SK-N-SH (cell line): ENCODE measurements at regions not wholly inside any gene's neighbourhood (a gene's known extent, or its start where the extent isn't known, plus 50 kb on each side); places are given as distances from the start of the nearest gene placed in this dataset.

Experiments used
- CTCF ChIA-PET: fragments of 300-600, 350-600 bp; formaldehyde crosslinking; extraction: SDS; loops from one replicate; lab custom pipeline; 2021; lab: Yijun Ruan, JAX
- POLR2A ChIA-PET: fragments of 350-600 bp; sonication (Branson Sonifier 250); formaldehyde crosslinking; extraction: SDS; loops from one replicate; lab custom pipeline; 2020; ENCODE audit warnings: antibody characterized with exemption, inconsistent platforms; lab: Yijun Ruan, JAX
- DNase-seq: peaks from one replicate; pipeline ENCODE4 v3.0.0; 2012
- H2AFZ ChIP-seq: fragments of 200-600 bp; sonication (generic); 2 replicates; pipeline ENCODE4 v1.8.1; 2016; ENCODE audit warnings: antibody characterized with exemption, mild to moderate bottlenecking, low read depth
- H3F3A ChIP-seq: fragments of 200-600 bp; sonication (generic); replicated peaks from 2 replicates; pipeline ENCODE3; 2016; ENCODE audit warnings: antibody characterized with exemption, mild to moderate bottlenecking; ENCODE audit not compliant: insufficient read depth
- H3K27ac ChIP-seq, 2 experiments: fragments of 200-500 bp in 1 of 2; fragments of 200-600 bp in 1 of 2; sonication (Bioruptor generic) in 1 of 2; sonication (generic), shearing (Covaris generic) in 1 of 2; 2 replicates each; pipeline versions ENCODE4 v1.5.1 to v1.6.1; 2014 to 2016; ENCODE audit warnings: low read depth in 2 of 2, inconsistent platforms in 1 of 2, low read length in 1 of 2, mild to moderate bottlenecking in 1 of 2, mixed read lengths in 1 of 2
- H3K27me3 ChIP-seq: fragments of 200-600 bp; sonication (generic), shearing (Covaris generic); 2 replicates; pipeline ENCODE4 v1.6.1; 2016; ENCODE audit warnings: mixed run types; ENCODE audit not compliant: insufficient read depth
- H3K36me3 ChIP-seq, 2 experiments: fragments of 200-500 bp in 1 of 2; fragments of 200-600 bp in 1 of 2; sonication (Bioruptor generic) in 1 of 2; sonication (generic) in 1 of 2; replicated peaks in 1 of 2; 2 replicates each; pipeline versions ENCODE3 to v1.5.1; 2014 to 2016; ENCODE audit warnings: low read length in 1 of 2, mild to moderate bottlenecking in 1 of 2; ENCODE audit not compliant: insufficient read depth in 2 of 2, control insufficient read depth in 1 of 2
- H3K4me1 ChIP-seq, 2 experiments: fragments of 200-500 bp in 1 of 2; fragments of 200-600 bp in 1 of 2; sonication (Bioruptor generic) in 1 of 2; sonication (generic), shearing (Covaris generic) in 1 of 2; 2 replicates each; pipeline versions ENCODE4 v1.5.1 to v1.6.1; 2014 to 2016; ENCODE audit warnings: low read depth in 1 of 2, low read length in 1 of 2, mixed run types in 1 of 2; ENCODE audit not compliant: insufficient read depth in 2 of 2, control insufficient read depth in 1 of 2
- H3K4me2 ChIP-seq: fragments of 200-600 bp; sonication (generic), shearing (Covaris generic); 2 replicates; pipeline ENCODE4 v1.6.1; 2017; ENCODE audit warnings: mixed run types
- H3K4me3 ChIP-seq, 2 experiments: fragments of 200-500 bp in 1 of 2; fragments of 200-600 bp in 1 of 2; sonication (Bioruptor generic) in 1 of 2; sonication (generic), shearing (Covaris generic) in 1 of 2; 2 replicates each; pipeline versions ENCODE4 v1.5.1 to v1.8.1; 2014 to 2016; ENCODE audit warnings: low read depth in 2 of 2, inconsistent platforms in 1 of 2, low read length in 1 of 2, mild to moderate bottlenecking in 1 of 2, mixed read lengths in 1 of 2, moderate library complexity in 1 of 2
- H3K79me2 ChIP-seq: fragments of 200-600 bp; sonication (generic); 2 replicates; pipeline ENCODE4 v1.8.1; 2017; ENCODE audit warnings: mild to moderate bottlenecking; ENCODE audit not compliant: insufficient read depth
- H3K9ac ChIP-seq: fragments of 200-600 bp; sonication (generic); 2 replicates; pipeline ENCODE4 v1.6.1; 2017; ENCODE audit warnings: mixed run types
- H3K9me2 ChIP-seq: fragments of 200-600 bp; sonication (generic); 2 replicates; pipeline ENCODE4 v1.6.1; 2017; ENCODE audit warnings: mixed run types
- H3K9me3 ChIP-seq: fragments of 200-600 bp; sonication (generic); 2 replicates; pipeline ENCODE4 v1.6.1; 2017; ENCODE audit warnings: mixed run types, mild to moderate bottlenecking, moderate library complexity
- H4K20me1 ChIP-seq: fragments of 200-600 bp; sonication (generic); 2 replicates; pipeline ENCODE4 v1.6.1; 2017; ENCODE audit warnings: mild to moderate bottlenecking, mixed run types; ENCODE audit not compliant: insufficient read depth
- EZH2phosphoT487 ChIP-seq: fragments of 200-600 bp; sonication (generic); IDR thresholded peaks from 2 replicates; pipeline ENCODE4 v1.6.1; 2017; ENCODE audit warnings: low read depth, mixed run types, mild to moderate bottlenecking, antibody characterized with exemption, moderate library complexity, borderline replicate concordance
- FOSL2 ChIP-seq: IDR thresholded peaks from 2 replicates; pipeline ENCODE4 v1.4.0; 2012; ENCODE audit warnings: low read depth, mild to moderate bottlenecking, moderate library complexity, borderline replicate concordance
- GABPA ChIP-seq: IDR thresholded peaks from 2 replicates; pipeline ENCODE4 v1.4.0; 2012; ENCODE audit warnings: low read depth, mild to moderate bottlenecking
- GATA2 ChIP-seq: sonication (generic); formaldehyde crosslinking; IDR thresholded peaks from 2 replicates; pipeline ENCODE4 v1.5.0; 2020; ENCODE audit warnings: mild to moderate bottlenecking, missing genetic modification reagents
- IRF3 ChIP-seq: fragments of 150-350 bp; IDR thresholded peaks from 2 replicates; pipeline ENCODE4 v1.6.1; 2016; ENCODE audit warnings: mild to moderate bottlenecking, low read depth, low read length
- MAX ChIP-seq: IDR thresholded peaks from 2 replicates; pipeline ENCODE4 v1.4.0; 2012; ENCODE audit warnings: low read depth
- MXI1 ChIP-seq: IDR thresholded peaks from 2 replicates; pipeline ENCODE4 v1.6.1; 2012; ENCODE audit warnings: mild to moderate bottlenecking, low read depth, low read length, improper control_type of control experiment
- NRF1 ChIP-seq: IDR thresholded peaks from 2 replicates; pipeline ENCODE4 v1.6.1; 2012; ENCODE audit warnings: low read depth, mild to moderate bottlenecking, low read length
- PBX3 ChIP-seq: IDR thresholded peaks from 2 replicates; pipeline ENCODE4; 2012
- POLR2AphosphoS5 ChIP-seq: IDR thresholded peaks from 2 replicates; pipeline ENCODE4 v1.6.1; 2012; ENCODE audit warnings: low read depth, low read length
- RCOR1 ChIP-seq: fragments of 150-350 bp; IDR thresholded peaks from 2 replicates; pipeline ENCODE4 v1.6.1; 2017; ENCODE audit warnings: antibody characterized with exemption, low read length
- REST ChIP-seq: IDR thresholded peaks from 2 replicates; pipeline ENCODE4 v1.6.1; 2012; ENCODE audit warnings: mild to moderate bottlenecking, low read depth, low read length, moderate library complexity
- RFX5 ChIP-seq: IDR thresholded peaks from 2 replicates; pipeline ENCODE4 v1.6.1; 2012; ENCODE audit warnings: mild to moderate bottlenecking, improper control_type of control experiment, low read length
- SMC3 ChIP-seq: IDR thresholded peaks from 2 replicates; pipeline ENCODE4 v1.6.1; 2012; ENCODE audit warnings: low read depth, low read length, improper control_type of control experiment
- USF2 ChIP-seq: fragments of 150-350 bp; IDR thresholded peaks from 2 replicates; pipeline ENCODE4 v1.6.1; 2017; ENCODE audit warnings: antibody characterized with exemption, low read length, low read depth, borderline replicate concordance
- WGBS: methylation state at CpG from one replicate; pipeline ENCODE4 v1.1.6; 2017; ENCODE audit warnings: low lambda C conversion rate; 5-methylcytosine and 5-hydroxymethylcytosine counted together

GRCh38 chr1:199176713-199177112 lies 537.9 kb downstream of the PTPRC start:
- Histone ChIP-seq H3K4me2 (no peak overlapping the region), H3K27ac (no peak overlapping the region), H2AFZ (no peak overlapping the region), H4K20me1 (no peaks in the 10 kb centered on the region), H3K9ac (no peak overlapping the region), H3K36me3 (no peaks in the 10 kb centered on the region), H3K9me3 (no peaks in the 10 kb centered on the region), H3K79me2 (no peaks in the 10 kb centered on the region), H3K4me3 (no peak overlapping the region), H3K4me1 (peaks cover 0 to 6% of the 10 kb centered on the region in 2 experiments; a peak in 2 of 4 replicates), H3F3A (no peaks in the 10 kb centered on the region), H3K27me3 (no peaks in the 10 kb centered on the region), H3K9me2 (no peaks in the 10 kb centered on the region)
- ChIA-PET CTCF (no interaction called here), POLR2A (no interaction called here)
- no peak for TF ChIP-seq IRF3
- no peak for TF ChIP-seq RFX5
- TF ChIP-seq MXI1: no peak
- no peak for TF ChIP-seq EZH2phosphoT487
- no peak for TF ChIP-seq POLR2AphosphoS5
- DNase-seq: no peak
- WGBS: 95% methylated on average over 5 of the region's 5 CpGs

- H3F3A ChIP-seq: no peaks in the 10 kb centered on the region
- H3K9me3 ChIP-seq: no peaks in the 10 kb centered on the region
- H3K4me3 ChIP-seq: no peak overlapping the region
- no peak overlapping the region for H3K9ac ChIP-seq
- H4K20me1 ChIP-seq: no peaks in the 10 kb centered on the region
- H2AFZ ChIP-seq: no peak overlapping the region
- H3K27ac ChIP-seq: no peak overlapping the region
- H3K36me3 ChIP-seq: no peaks in the 10 kb centered on the region
- TF ChIP-seq FOSL2: no peak
- no peak for TF ChIP-seq GABPA
- TF ChIP-seq USF2: no peak
- no peak for TF ChIP-seq REST
- TF ChIP-seq PBX3: no peak
- no peak for TF ChIP-seq SMC3
- no peak for TF ChIP-seq GATA2 (CRISPR knock-in tag)
- no peak for TF ChIP-seq MAX
- no peak for TF ChIP-seq RCOR1
- TF ChIP-seq NRF1: no peak
- 78% methylated on average over 4 of the region's 4 CpGs for WGBS
- no peak for DNase-seq
- H3K9me2 ChIP-seq: no peaks in the 10 kb centered on the region
- H3K27me3 ChIP-seq: no peaks in the 10 kb centered on the region
- no peaks in the 10 kb centered on the region for H3K79me2 ChIP-seq
- peaks cover 0 to 6% of the 10 kb centered on the region in 2 experiments; a peak in 2 of 4 replicates for H3K4me1 ChIP-seq
- ChIA-PET CTCF (interaction anchor here (1.3 kb wide), 1 partner anchor 15 kb away, joined by 4 read pairs; no protein-coding TSS in a partner anchor), POLR2A (no interaction called here)
- H3K4me2 ChIP-seq: no peak overlapping the region
These were observed 538.4 kb downstream of the PTPRC start for GRCh38 chr1:199177241-199177640.
